ENCODE measurements at regions not wholly inside any gene's neighbourhood (a gene's known extent, or its start where the extent isn't known, plus 50 kb on each side); places are given as distances from the start of the nearest gene placed in this dataset.

DNA sequence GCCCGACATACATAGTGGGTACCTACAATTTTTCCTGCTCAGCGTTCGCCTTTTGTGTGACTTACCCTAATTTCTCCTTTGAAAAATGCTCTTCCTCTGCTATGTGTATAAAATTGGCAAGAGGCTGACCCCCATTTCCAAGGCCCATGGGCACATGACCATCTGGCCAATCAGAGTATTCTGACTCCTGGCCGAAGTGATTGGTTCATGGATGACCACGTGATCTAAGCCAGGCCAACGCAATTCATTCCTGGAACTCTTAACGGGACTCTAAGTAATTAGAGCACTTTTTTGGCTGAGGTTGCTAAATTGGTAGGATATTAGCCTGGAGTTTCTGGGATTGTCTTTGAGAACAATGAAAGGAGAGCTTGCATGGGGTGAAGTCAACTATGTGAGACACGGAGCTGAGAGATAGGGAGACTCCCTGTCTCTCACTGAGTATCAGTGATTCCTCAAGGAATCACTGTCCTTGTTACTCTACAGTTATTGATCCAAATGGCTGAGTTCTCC lies 110.1 kb upstream of the TBX3 start:
- no peak for TF ChIP-seq POLR2A (IDR thresholded peaks at IDR 0.05)
- TF ChIP-seq, protein P1, sequence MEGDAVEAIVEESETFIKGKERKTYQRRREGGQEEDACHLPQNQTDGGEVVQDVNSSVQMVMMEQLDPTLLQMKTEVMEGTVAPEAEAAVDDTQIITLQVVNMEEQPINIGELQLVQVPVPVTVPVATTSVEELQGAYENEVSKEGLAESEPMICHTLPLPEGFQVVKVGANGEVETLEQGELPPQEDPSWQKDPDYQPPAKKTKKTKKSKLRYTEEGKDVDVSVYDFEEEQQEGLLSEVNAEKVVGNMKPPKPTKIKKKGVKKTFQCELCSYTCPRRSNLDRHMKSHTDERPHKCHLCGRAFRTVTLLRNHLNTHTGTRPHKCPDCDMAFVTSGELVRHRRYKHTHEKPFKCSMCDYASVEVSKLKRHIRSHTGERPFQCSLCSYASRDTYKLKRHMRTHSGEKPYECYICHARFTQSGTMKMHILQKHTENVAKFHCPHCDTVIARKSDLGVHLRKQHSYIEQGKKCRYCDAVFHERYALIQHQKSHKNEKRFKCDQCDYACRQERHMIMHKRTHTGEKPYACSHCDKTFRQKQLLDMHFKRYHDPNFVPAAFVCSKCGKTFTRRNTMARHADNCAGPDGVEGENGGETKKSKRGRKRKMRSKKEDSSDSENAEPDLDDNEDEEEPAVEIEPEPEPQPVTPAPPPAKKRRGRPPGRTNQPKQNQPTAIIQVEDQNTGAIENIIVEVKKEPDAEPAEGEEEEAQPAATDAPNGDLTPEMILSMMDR (IDR thresholded peaks at IDR 0.05) = no peak

Measured in thyroid gland (tissue), 4 donors.